DMS153 treated with DMSO at 0.1 percent for 48 hours (cell line): ENCODE measurements at regions not wholly inside any gene's neighbourhood (a gene's known extent, or its start where the extent isn't known, plus 50 kb on each side); places are given as distances from the start of the nearest gene placed in this dataset.

Experiments
- DNase-seq: peaks from one replicate; lab custom pipeline; 2025; ENCODE audit not compliant: unreplicated experiment; lab: John Stamatoyannopoulos, UW

- DNase-seq = no peak
Observed at GRCh38 chr4:160175064-160175643, 1072.3 kb downstream of the RAPGEF2 start.

- DNase-seq = no peak
Observed at GRCh38 chr4:160180211-160180610, 1077.3 kb downstream of the RAPGEF2 start.

- no peak for DNase-seq
Observed at GRCh38 chr4:160182727-160183126, 1079.8 kb downstream of the RAPGEF2 start.

- no peak for DNase-seq
Observed at GRCh38 chr4:160184884-160185283, 1082.0 kb downstream of the RAPGEF2 start.

GRCh38 chr4:160193787-160194186 lies 1090.9 kb downstream of the RAPGEF2 start:
- no peak for DNase-seq

GRCh38 chr4:160194716-160195115 lies 1091.8 kb downstream of the RAPGEF2 start:
- DNase-seq = no peak

GRCh38 chr4:160202802-160203201 lies 1099.9 kb downstream of the RAPGEF2 start:
- no peak for DNase-seq

- no peak for DNase-seq
Observed at GRCh38 chr4:160212078-160212477, 1109.2 kb downstream of the RAPGEF2 start.

- no peak for DNase-seq
Observed at GRCh38 chr4:160213366-160213765, 1110.5 kb downstream of the RAPGEF2 start.

GRCh38 chr4:160217352-160217751 lies 1114.5 kb downstream of the RAPGEF2 start:
- DNase-seq = no peak

- DNase-seq = no peak
Observed at GRCh38 chr4:160224049-160224448, 1121.2 kb downstream of the RAPGEF2 start.

GRCh38 chr4:160233141-160233540 lies 1130.3 kb downstream of the RAPGEF2 start:
- DNase-seq = no peak

- DNase-seq = no peak
Observed at GRCh38 chr4:160235285-160235684, 1132.4 kb downstream of the RAPGEF2 start.

GRCh38 chr4:160235771-160236170 lies 1132.9 kb downstream of the RAPGEF2 start:
- DNase-seq = no peak

- DNase-seq = no peak
Observed at GRCh38 chr4:160238790-160239189, 1135.9 kb downstream of the RAPGEF2 start.

- no peak for DNase-seq
Observed at GRCh38 chr4:160247091-160247656, 1144.3 kb downstream of the RAPGEF2 start.

- DNase-seq = no peak
Observed at GRCh38 chr4:160251522-160252170, 1148.8 kb downstream of the RAPGEF2 start.

- no peak for DNase-seq
Observed at GRCh38 chr4:160257318-160257717, 1154.4 kb downstream of the RAPGEF2 start.

- no peak for DNase-seq
Observed at GRCh38 chr4:160265014-160265413, 1162.1 kb downstream of the RAPGEF2 start.

- no peak for DNase-seq
Observed at GRCh38 chr4:160265836-160266235, 1163.0 kb downstream of the RAPGEF2 start.

GRCh38 chr4:160276785-160277325 lies 1174.0 kb downstream of the RAPGEF2 start:
- no peak for DNase-seq

GRCh38 chr4:160283081-160283480 lies 1180.2 kb downstream of the RAPGEF2 start:
- DNase-seq = no peak
